ENCODE measurements at regions not wholly inside any gene's neighbourhood (a gene's known extent, or its start where the extent isn't known, plus 50 kb on each side); places are given as distances from the start of the nearest gene placed in this dataset.
"Not testable (repeated sequence)": the region's sequence is repeated elsewhere in the genome, so short reads cannot be mapped to it uniquely, and the experiment has no call there.

GRCh38 chr4:157768419-157768818 lies 404.4 kb downstream of the GASK1B start:
- intact Hi-C loops (cut with DNase I): no loop called here
- no peak for DNase-seq

DNA sequence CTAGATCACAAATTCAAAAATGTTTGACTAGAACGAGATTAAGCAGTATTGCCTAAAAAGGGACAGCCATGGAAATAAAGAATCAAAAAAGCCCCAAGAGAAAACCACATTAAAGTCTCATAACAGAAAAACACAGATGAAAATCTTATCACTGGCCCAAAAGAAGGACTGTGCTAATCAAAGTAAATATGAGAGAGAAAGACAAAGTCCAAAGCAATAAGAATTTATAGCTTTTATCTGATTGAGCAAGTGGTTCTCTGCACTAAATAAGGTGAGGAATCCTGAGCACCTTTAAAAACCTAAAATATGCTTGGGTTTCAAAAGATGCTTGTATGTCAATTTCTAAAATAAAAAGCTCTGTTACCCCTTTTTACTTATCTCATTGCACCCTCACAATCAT lies 409.3 kb downstream of the GASK1B start:
- no peak for DNase-seq
- intact Hi-C loops (cut with DNase I): no loop called here

DNA sequence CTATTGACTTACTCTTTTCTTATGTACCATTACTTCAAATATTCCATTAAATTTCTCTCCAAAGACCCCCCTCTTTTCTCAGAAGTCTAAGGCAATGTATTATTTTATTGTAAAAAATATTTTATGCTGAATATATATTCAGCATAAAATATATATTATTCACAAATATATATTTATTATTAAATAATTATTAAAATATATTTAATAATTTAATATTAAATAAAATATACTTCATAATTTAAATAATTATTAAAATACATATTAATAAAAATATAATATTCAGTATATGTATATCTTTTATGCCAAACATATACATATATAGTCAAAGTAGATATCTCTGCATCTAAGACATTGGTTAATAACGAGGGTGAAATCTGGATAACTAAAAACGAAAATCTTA lies 418.4 kb downstream of the GASK1B start:
- no peak for DNase-seq
- intact Hi-C loops (cut with DNase I): no loop called here

GRCh38 chr4:157751631-157752030 lies 421.2 kb downstream of the GASK1B start:
- intact Hi-C loops (cut with DNase I): no loop called here
- DNase-seq: no peak

GRCh38 chr4:157741642-157742041 lies 431.2 kb downstream of the GASK1B start:
- intact Hi-C loops (cut with DNase I): no loop called here
- DNase-seq: no peak

GRCh38 chr4:157739242-157739641 lies 433.6 kb downstream of the GASK1B start:
- no peak for DNase-seq
- intact Hi-C loops (cut with DNase I): no loop called here

DNA sequence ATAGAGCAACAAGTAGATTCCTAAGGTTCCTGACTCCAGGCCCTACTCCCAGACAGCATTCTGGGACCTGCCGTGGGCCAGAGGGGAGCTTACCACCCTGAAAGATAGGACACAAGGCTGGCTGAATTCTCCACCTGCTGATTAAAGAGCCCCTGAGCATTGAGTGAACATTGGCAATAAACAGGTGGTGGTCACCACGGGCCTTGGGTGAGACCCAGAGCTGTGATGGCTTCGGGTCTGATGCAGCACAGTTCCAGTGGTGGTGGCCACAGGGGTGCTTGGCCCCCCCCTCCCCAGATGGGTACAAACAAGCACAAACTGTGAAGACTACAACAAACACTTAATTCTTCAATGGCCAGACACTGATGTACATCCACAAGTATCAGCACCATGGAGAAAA lies 444.6 kb downstream of the GASK1B start:
- peak in 1 of 42 donors; percentile 1 for DNase-seq
- intact Hi-C loops (cut with DNase I): no loop called here

DNA sequence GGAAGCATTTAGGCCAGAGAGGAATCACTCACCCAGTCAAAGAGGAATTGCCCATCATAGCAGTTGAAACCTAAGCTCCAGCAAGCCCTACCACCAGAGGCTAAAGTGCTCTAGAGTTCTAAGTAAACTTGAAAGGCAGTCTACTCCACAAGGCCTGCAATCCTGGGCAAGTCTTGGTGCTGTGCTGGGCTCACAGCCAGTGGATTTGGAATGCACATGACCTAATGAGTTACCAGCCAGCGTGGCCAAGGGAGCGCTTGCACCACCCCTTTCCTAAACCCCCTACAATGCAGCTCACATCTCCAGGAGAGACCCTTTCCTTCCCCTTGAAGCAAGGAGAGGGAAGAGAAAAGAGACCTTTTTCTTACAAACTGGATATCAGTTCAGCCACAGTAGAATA lies 445.7 kb downstream of the GASK1B start:
- intact Hi-C loops (cut with DNase I): no loop called here
- no peak for DNase-seq

- intact Hi-C loops (cut with DNase I): no loop called here
These were observed 450.7 kb downstream of the GASK1B start for GRCh38 chr4:157722146-157722545.

GRCh38 chr4:157713342-157713741 lies 459.5 kb downstream of the GASK1B start:
- no peak for DNase-seq
- intact Hi-C loops (cut with DNase I): no loop called here

More at GRCh38 chr4:157722146-157722545, 450.7 kb downstream of the GASK1B start:
- no peak for DNase-seq

GRCh38 chr4:157706155-157706554 lies 466.7 kb downstream of the GASK1B start:
- intact Hi-C loops (cut with DNase I): no loop called here
- no peak for DNase-seq

GRCh38 chr4:157702831-157703230 lies 470.0 kb downstream of the GASK1B start:
- intact Hi-C loops (cut with DNase I): no loop called here
- DNase-seq: no peak

DNA sequence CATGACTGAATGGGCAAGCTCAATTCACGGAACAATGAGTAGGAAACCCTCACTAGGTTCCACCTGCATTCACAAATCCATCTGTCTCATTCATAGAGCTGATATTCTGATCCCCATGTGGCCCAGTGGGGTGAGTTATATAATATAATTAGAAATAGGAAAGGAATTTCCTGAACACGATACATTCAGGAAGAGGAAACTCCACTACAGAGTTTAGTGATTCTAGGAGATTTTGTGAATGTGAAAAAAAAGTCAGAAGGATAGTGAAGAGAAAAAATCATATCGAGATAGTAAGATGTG lies 471.2 kb downstream of the GASK1B start:
- intact Hi-C loops (cut with DNase I): no loop called here
- no peak for DNase-seq

DNA sequence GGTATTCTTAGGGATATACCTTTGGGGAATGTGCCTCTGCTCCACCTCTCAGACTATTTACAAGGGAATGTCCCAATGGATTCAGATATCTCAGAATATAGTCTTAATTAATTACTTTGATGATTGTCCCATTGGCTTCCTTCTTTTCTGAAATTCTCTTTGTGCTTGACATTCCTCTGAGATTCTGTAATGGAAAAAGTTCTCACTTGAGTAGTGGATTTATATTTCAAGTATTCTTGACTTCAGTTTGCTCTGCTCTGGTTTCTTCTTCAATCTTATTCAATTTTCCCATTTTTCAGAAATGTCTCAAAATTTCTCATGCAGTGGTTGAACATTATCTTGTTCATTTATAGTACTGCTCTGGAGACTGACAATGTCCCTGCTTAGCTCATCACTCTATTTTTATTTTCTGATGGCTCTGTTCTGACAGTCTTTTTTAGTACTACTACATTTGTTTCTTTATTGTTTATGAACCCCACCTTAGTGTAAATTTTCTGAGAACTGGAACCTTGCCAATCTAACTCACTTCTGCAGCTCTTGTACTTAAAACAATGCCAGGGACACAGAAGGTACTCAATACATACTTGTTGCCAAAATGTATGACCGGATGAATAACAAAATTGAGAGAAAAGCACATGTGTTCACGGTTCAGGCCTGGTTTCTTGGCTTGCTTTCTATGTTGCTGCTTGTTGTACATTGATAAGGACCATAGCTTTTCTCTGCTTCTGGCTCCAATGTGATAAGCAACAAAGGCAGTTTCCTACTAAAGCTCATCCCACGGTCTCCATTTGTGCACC lies 471.7 kb downstream of the GASK1B start:
- no peak for DNase-seq
- intact Hi-C loops (cut with DNase I): no loop called here

- no peak for DNase-seq
- intact Hi-C loops (cut with DNase I): no loop called here
These were observed 468.9 kb downstream of the GRIA2 start for GRCh38 chr4:157689476-157689875.

DNA sequence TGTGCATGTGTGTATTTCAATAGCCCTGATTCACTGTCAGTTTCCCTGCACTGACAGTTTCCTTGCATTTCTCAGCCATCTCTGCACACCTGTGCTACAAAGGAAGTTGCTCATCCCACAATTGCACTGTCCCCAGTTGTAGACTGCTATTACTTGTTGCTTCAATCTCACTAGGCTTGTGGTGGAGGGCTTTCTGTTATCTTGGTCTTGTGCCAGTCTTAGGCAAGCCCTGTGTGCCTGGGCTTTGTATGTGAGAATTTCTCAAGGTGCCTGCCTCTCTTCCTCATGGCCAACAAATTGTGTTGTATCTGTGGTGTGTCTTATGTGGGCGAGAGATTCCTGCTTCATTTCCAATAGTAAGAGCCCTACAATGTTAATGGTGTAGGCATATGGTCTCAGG lies 467.4 kb downstream of the GRIA2 start:
- intact Hi-C loops (cut with DNase I): no loop called here

GRCh38 chr4:157679326-157679725 lies 458.8 kb downstream of the GRIA2 start:
- DNase-seq; intact Hi-C loops (cut with DNase I): not testable (repeated sequence)

More for the DNA sequence above, 467.4 kb downstream of the GRIA2 start:
- no peak for DNase-seq

- no peak for DNase-seq
- intact Hi-C loops (cut with DNase I): no loop called here
These were observed 457.9 kb downstream of the GRIA2 start for GRCh38 chr4:157678478-157678877.

- DNase-seq: peak in 40 of 42 donors; percentile 3 to 74 (median 44)
- intact Hi-C loops (cut with DNase I): no loop called here
These were observed 454.2 kb downstream of the GRIA2 start for GRCh38 chr4:157674699-157675098.

DNA sequence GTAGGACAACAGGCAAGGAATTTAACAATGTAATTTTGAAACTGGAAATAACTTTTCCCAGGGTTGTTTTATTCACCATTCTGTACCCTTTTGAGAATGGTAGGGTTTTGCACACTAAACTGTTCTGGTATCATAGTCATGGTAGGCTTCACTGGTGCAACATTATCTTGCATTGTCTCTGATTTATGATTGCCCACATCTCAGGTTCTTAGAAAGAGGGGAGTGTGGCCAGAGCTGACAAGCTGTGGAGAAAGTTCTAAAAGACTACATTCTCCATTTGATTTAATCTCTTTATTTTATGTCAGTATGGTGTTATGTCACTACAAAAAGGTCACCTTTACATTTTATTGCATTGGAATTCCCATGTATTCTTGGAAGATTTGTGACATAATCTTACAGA lies 447.3 kb downstream of the GRIA2 start:
- DNase-seq: no peak
- intact Hi-C loops (cut with DNase I): no loop called here

GRCh38 chr4:157664726-157665125 lies 444.2 kb downstream of the GRIA2 start:
- intact Hi-C loops (cut with DNase I): no loop called here
- no peak for DNase-seq
